HG03039 (cell line): ENCODE measurements at regions not wholly inside any gene's neighbourhood (a gene's known extent, or its start where the extent isn't known, plus 50 kb on each side); places are given as distances from the start of the nearest gene placed in this dataset.
"Not testable (repeated sequence)": the region's sequence is repeated elsewhere in the genome, so short reads cannot be mapped to it uniquely, and the experiment has no call there.

Experiments used
- ATAC-seq: cut with Tn5 transposase; IDR thresholded peaks from one replicate; pipeline ENCODE4 v1.9.1; 2021; ENCODE audit warnings: mild to moderate bottlenecking, moderate library complexity; ENCODE audit not compliant: unreplicated experiment

DNA sequence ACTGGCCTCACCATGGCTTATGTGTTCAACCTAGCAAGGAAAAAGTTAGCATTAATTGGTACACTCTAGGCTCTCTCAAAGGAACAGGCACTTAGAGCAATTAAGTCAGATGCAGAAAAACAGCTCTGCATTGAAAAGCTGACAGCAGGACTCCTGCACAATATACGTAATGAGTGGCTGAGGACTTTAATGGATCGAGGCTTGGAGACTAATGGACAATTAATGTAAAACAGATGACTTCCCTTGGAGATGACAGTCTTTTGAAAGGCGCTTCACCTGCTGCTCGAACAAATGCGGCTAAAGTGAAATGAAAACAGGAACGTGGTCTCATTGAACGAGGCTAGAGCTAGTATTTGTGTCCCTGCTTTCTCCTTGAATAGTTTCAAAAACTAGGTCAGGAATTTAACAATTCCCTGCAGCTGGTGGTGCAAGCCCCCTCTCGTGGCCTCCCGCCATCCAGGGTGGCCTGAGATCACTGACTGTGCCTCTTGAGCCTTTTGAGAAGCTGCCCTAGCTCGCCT, 137.1 kb downstream of the ELOVL4 start:
- ATAC-seq = no peak

DNA sequence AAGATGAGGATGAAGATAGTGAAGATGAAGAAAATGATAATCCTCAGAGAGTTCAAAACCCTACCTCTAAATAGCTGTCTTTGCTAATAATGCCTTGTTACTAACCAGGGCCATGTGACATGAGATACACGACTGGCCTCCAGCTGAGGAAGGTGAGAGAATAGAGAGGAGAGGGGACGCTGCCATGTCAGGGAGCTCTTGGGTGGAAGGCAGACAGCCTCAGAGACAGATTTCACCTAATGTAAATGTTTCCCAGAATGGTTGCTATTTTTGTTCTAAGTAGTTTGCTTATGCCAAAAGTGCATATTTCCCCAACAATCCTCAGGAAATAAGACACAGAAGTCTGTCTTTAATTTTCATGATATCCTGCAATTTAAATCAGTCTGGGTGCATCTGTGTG, 138.4 kb downstream of the ELOVL4 start:
- ATAC-seq = no peak

DNA sequence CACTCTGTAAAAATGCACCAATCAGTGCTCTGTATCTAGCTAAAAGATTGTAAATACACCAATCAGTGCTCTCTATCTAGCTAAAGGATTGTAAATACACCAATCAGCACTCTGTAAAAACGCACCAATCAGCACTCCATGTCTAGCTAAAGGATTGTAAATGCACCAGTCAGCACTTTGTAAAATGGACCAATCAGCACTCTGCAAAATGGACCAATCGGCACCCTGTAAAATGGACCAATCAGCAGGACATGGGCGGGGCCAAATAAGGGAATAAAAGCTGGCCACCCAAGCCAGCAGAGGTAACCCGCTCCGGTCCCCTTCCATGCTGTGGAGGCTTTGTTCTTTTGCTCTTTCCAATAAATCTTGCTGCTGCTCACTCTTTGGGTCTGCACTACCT, 140.7 kb downstream of the ELOVL4 start:
- not testable (repeated sequence) for ATAC-seq

DNA sequence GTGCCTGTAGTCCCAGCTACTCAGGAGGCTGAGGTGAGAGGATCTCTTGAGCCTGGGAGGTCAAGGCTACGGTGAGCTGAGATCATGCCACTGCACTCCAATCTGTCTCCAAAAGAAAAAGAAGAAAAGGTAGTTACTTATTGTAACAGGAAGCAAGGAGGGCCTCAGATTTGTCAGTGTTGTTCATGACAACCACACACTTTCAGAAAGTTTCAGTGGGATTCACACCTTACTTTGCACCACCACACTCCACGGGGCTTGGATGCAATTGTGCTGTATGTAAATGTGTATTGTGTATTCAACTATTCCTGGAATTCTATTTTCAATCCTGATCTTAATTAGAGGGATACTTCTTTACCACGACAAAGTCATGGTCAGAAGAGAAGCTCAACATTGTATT, 142.6 kb downstream of the ELOVL4 start:
- no peak for ATAC-seq

DNA sequence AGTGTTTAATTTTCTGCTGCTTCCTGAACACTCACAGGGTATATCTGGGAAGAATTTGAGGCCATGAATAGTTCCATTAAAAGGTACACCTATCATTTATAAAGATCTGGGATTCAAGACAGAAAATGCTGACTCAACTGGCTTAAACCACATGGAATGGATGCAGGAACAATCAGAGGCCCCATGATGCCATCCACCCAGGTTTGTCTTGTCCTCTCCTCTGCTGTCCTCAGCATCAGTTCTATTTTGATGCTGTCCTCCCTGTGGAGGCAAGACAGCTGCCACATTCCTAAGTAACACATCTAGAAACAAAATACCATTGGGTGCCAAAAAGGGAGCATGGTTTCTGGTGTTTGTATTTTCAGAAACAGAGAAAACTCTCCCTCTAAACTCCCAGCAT, 143.4 kb downstream of the ELOVL4 start:
- ATAC-seq = no peak

DNA sequence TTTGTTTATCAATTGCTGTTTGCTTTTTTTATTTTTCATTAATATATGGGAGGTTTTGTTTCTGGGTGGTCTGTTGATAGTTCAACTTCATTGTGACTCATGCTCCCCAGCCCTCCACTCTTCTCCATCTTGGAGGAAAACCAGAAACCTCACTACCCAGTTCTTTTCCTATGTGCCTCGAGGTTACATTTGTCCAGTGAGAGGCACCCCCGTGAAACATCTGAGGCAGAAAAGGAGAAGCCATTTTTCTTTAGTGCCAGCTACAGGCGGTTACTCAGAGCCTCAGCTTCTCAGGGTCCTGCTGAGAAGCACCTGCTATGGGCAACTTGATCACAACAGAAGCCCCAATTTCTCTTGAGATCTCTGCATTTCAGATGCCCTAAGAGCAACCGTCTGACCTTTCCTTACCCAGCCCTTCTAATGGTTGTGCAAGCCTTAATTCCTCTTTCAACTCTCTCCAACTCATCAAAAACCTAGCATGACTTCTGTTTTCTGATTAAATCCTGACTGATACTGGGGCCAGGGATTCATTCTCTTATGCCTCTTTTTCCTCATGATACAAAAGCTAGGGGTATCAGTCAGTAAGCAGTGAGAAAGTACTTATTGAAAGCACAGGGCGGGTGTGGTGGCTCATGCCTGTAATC, 144.6 kb downstream of the ELOVL4 start:
- no peak for ATAC-seq

DNA sequence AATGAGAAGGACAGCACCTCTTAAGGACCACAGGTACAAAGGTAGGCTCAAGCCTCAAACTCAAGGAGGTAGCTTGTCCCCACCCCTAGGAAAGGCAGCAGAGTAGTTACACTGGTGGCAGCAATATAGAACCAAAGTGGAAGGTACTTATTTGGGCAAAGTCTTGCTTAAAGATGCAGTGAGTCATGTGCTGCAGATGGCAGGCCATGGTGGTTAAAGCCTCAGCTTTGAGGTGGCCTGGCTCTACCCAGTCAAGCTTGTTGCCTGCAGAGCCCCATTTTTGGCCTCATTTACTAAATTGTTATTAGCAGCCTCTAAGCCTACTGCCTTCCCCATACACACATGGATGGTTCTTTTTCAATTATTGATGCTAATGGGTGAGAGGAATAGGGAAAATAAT, 146.0 kb downstream of the ELOVL4 start:
- ATAC-seq = no peak

DNA sequence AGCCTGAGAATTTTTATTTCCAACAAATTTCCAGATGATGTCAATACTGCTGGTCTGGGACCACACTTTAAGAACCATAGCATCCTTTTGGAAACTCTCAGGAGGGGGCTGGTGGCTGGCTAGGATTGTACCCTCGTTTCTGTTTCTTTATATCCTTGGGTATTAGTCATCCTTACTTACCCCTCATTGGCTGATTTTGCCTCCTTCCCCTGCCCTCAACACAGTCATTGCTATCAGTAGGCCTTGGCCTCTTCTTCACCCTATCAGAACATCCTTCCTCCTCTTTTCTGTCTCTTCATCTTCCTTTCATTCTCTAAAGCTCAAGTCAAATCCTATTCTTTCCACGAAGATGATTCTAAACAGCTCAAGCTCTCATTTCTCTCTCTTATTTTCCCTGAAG, 148.5 kb downstream of the ELOVL4 start:
- ATAC-seq = no peak

DNA sequence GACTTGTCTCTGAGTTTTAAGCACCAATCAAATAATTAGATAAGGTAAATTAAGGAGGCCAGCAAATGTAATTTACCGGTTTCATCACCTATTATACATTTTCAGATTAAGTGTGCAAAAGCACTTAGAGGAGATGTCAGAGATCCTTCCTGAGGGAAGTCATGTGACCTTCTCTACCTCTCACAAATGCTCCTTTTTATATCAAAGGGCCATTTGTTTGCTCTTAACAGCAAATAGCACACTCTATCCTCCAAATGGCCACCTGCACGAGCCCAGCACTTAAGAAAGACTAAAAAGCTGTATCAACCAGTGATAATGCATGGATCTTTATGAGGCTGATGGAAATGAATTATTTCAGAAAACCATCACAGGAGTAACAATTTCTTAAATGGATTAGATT, 149.4 kb downstream of the ELOVL4 start:
- ATAC-seq = no peak

DNA sequence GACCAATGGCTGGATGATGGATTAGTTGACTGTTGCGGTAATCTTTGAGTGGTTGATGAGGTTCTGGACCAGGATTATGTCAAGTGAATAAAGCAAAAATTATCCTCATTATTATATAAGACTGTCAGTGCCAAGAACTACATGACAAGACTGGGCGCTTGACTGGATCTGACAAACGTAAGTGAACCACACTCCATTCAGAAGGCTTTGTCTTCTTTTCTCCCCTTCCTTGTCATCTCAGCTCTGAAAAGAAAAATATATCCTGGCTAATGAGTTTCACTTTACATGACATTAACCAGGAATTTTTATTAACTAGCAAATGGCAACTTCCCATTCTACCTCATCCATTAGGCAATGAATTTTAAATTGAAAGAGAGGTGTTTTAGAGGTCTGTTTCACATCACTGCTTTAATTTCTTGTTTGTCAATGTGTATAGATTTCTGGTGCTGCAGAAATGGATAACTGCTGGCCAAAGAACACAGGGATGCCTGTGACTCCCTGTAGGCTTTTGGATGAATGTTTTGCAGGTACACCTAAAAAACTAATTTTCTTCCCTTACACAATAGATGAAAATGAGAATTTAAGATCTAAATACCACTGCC, 150.1 kb downstream of the ELOVL4 start:
- no peak for ATAC-seq

DNA sequence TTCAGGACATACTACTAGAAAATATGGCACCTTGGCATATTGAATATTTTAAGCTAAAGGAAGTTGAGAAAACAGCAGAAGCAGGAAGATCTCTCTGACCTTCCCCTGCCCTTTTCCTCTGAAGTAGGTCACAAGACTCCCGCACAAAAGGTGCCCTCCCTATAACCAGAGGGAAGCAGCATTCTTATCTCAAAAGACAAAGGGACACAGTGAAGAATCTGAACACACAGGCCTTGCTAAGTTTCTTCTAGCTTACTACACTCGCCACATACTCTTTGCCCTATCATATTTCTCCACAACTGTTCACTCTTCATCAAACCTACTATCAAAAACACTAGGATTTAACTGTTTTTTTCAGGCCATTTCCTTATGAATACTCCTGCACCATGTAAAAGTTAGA, 151.2 kb downstream of the ELOVL4 start:
- ATAC-seq = no peak

DNA sequence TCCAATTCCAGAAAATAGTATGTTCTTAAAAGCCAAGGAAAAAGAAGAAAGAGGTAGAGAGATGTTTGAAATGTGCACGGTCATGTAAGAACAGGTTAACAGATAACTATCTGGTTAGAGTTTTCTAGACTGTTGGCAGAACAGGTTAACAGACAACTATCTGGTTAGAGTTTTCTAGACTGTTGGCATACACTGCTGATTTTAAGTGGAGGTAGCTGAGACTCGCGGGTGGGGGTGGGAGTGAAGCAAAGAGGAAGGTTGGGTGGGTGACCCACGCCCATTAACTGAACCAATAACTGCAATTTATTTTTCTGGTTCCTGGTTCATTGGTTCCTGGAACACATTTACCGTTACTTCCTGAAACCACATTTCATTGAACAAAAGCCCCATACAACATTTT, 157.5 kb downstream of the ELOVL4 start:
- no peak for ATAC-seq

DNA sequence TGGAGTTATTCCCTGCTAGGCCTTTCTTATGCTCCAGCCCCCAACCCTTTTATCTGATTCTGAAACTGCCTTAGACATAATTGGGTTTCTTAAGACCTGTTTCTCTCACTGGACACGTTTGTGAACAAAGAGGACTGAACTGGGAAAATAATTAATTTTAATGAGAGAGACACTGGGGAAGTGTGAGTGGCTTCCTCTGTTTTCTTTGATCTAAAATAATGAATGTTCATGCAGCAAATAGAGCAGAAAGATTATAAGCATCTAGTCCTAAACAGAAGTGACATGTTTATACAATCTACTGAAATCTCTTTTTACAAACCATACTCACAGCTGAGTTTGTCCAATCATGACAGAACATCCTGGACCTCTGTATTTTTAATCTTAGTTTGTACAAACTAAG, 157.6 kb downstream of the SH3BGRL2 start:
- no peak for ATAC-seq

DNA sequence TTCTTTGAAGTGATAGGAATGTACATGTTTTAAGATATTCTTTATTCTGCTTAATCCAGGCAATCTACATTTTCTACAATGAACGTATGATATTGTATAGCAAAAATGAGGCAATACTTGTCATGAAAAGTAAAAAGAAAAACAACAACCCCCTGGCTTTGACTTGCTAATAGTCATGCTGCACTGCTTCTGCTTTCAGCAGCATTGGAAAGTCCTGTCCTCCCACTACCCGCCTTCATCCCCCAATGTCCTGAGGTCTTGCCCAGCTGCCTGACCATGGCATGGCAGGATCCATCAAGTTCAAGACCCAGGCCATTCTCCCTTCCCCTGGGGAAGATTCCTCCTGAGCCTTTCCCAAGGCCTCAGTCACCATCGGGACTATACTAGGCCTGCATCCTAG, 156.5 kb downstream of the SH3BGRL2 start:
- no peak for ATAC-seq

DNA sequence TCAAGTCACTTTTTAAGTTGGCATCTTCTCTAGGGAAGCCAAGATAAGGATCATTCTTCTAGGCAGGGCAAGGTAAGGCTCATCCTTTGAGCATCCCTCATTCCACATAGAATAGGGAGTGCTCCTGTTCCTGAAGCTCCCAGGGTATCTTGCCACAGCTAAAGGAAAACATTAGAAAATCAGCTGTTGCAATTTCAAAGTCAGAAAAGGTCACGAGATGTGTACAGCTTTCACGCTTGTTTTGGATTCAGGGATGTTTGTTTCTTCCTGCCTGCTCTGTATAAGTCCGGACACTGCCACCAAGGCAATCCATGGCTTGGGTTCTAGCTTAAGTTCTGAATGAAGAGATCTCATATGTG, 153.2 kb downstream of the SH3BGRL2 start:
- no peak for ATAC-seq

DNA sequence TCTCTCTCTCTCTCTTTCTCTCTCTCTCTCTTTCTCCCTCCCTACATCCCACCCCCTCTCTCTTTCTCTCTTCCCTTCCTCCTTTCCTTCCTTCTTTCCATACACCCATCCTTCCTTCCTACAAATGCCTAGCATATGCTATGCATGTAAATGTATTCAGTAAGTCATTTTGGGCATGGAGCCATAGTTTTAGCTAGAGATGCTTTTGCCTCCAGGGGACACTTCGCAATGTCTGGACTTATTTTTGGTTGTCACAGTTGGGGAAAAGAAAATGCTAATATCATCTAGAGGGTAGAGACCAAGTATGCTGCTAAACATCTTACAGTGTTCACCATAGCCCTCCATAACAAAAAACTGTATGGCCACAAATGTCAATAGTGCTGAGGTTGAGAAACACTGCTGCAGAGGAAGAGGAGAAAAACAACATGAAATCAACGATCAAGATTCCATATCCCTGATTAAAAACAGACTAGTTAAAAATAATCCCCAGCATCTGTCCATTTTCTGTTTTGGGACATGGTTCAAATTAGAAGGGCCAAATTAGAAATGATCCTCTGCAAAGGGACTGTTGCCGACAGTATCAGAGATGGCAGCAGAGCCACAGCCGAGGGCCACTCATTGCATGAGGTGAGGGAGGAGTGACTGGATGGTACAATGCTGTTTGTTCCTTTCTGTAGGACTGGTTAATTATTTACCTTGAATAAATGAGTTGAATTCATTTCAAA, 152.7 kb downstream of the SH3BGRL2 start:
- ATAC-seq = no peak

DNA sequence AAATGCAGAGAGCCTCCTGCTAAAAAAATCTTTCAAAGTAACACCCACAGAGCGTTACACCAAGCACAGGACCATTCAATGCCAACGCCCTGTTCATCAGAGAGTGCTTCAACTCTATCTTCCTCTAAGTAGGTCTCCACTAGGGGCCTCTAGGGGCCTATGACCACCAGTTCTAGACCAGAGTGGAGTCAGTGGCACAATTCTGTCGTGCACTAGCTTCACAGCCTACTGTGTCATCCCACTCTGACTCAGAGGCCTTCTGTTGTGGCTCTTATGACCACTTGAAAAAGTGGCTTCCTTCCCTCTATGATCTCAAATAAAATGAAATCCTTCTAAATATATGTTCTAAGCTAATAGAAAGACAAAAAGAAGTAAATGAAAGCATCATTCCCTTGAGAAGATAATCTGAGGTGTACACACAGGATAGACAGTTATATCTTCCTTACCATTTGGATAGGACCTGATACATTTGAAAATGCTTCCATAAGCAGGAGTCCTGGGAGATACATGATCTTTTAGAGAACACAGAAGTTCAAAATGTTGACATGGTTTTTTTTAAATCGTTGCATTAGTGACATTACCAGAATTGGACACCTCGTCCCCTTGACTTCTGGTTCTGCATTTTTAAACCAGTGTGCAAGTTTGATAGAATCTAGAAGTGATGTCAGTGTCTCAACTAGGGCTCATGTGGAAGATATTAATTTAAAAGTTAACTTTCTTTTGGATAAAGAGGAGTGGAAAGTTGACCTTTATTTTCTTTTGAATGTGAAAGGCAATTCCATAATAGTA, 151.9 kb downstream of the SH3BGRL2 start:
- ATAC-seq = no peak

DNA sequence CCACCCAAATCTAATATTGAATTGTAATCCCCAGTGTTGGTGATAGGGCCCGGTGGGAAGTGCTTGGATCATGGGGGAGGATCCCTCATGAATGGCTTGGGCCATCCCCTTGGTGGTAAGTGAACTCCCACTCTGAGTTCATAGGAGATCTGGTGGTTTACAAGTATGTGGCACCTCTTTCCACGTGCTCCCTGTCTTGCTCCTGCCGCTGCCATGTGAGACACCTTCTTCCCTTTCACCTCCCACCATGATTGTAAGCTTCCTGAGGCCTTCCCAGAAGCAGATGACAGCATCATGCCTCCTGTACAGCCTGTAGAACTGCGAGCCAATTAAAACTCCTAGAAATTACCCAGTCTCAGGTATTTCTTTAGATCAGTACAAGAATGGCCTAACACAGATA, 150.8 kb downstream of the SH3BGRL2 start:
- no peak for ATAC-seq

DNA sequence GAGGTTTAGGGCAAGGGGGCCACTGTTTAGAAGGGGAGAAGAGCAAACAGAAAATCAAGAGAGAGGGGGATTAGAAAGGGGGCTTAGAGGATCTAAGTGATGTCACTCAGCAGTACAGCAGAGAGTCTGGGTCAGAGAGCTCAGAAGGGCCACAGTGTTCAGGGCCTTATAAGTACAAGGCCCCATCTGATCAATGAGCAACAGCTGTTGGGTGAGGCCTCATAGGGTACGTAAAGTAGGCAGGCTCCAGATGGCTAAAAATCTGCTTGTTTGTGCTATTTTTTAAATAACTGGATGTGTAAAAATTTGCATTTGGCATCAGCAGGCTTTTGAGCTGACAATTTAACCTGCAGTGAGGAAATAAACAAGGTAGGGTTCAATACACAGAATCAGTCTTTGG, 149.8 kb downstream of the SH3BGRL2 start:
- ATAC-seq = no peak

DNA sequence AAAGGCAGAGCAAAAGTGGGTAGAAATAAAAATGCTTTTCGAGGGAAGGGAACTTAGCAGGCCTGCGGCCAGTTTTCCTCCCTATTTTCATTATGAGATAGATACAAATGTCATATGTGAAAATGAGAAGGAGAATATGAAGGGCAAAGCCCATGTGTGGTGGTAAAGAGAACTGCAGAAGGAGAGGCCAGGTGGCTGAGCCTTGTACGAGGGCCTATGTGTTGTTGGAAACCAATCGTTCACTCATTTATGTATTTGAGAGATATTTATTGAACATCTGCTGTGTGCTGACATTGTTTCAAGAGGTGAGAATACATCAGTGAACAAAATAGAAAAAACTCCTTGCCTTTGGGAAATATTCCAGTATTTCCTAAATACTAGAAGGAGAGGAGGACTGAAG, 147.7 kb downstream of the SH3BGRL2 start:
- ATAC-seq = no peak

DNA sequence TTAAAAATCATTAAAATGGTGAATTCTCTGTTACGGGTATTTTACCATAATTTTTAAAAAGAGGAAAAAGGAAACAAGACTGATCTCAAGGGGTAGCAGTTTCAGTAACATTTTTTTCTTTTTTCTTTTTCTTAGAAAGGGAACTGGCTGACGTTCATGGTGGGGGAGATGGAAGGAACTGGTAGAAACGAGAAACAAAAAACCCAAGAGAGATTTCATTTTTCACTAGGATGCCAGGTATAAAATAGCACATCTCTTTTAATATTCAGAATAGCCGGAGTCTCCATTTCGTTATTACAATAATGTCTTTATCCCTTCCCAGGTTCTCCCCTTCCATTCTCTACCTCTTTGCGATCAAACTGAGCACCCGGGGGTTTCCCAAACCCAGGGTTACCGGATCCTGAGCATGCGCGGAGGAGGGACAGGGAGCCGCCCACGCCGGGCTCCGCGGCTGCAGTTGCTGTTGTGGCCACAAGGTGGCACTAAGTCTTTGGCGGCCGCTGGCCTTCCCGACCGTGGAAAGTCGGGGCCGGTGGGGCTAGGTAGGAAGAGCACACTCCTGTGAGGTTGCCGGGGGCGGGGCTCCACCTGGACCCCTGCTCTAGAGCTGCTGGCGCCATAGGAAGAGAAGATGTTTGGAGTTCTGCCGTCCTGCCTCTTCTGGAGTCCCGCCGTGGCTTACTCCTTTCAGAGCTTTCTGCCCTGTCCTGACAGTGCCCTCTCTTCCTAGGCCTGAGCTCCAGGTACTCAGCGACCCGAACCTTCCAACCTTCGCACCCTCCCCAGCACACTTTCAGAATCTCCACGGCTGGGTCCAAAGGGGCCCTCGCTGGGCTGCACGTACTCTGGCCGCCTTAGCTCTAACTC, 146.8 kb downstream of the SH3BGRL2 start:
- ATAC-seq = peak; percentile 95
